Heart left ventricle (tissue), 16 donors: ENCODE measurements at regions not wholly inside any gene's neighbourhood (a gene's known extent, or its start where the extent isn't known, plus 50 kb on each side); places are given as distances from the start of the nearest gene placed in this dataset.

Experiments used
- ATAC-seq, 4 donors: fragments of 200-7000 bp; cut with Tn5 transposase; one replicate each; pipeline ENCODE4 v1.9.1; 2020 to 2022; ENCODE audit warnings: moderate library complexity in 4 of 4, mild to moderate bottlenecking in 3 of 4, moderate number of reproducible peaks in 1 of 4
- DNase-seq, 5 donors: peaks; one replicate each; pipeline ENCODE4 v3.0.0-alpha.2; 2020
- H3K27ac ChIP-seq, 12 donors: fragments of 200-600 bp; sonication (generic) in 4 of 12; one replicate each; pipeline versions ENCODE4 v1.5.0 to v1.8.0; 2016 to 2022; ENCODE audit warnings: mild to moderate bottlenecking in 2 of 12
- H3K27me3 ChIP-seq, 9 donors: fragments of 200-600 bp; sonication (generic) in 2 of 9; one replicate each; pipeline versions ENCODE4 v1.5.1 to v1.8.0; 2016 to 2022; ENCODE audit warnings: mild to moderate bottlenecking in 3 of 9
- H3K36me3 ChIP-seq, 9 donors: fragments of 200-600 bp; sonication (generic) in 2 of 9; one replicate each; pipeline versions ENCODE4 v1.5.0 to v1.8.0; 2018 to 2022; ENCODE audit warnings: mild to moderate bottlenecking in 2 of 9
- H3K4me1 ChIP-seq, 12 donors: fragments of 200-600 bp; sonication (generic) in 4 of 12; one replicate each; pipeline versions ENCODE4 v1.5.0 to v1.8.0; 2016 to 2022; ENCODE audit warnings: mild to moderate bottlenecking in 3 of 12
- H3K4me3 ChIP-seq, 12 donors: fragments of 200-600 bp; sonication (generic) in 4 of 12; one replicate each; pipeline versions ENCODE4 v1.5.0 to v1.8.0; 2017 to 2022; ENCODE audit warnings: mild to moderate bottlenecking in 9 of 12, moderate library complexity in 4 of 12
- H3K9me3 ChIP-seq, 12 donors: fragments of 200-600 bp; sonication (generic) in 4 of 12; one replicate each; pipeline versions ENCODE4 v1.5.0 to v1.8.0; 2016 to 2022; ENCODE audit warnings: mild to moderate bottlenecking in 1 of 12
- CTCF ChIP-seq, 12 donors: fragments of 200-600 bp; sonication (generic) in 4 of 12; IDR thresholded peaks; one replicate each; pipeline versions ENCODE4 v1.5.0 to v1.8.0; 2018 to 2022; ENCODE audit warnings: antibody characterized with exemption in 12 of 12, mild to moderate bottlenecking in 5 of 12
- POLR2A ChIP-seq, 2 donors: fragments of 450-650 bp; IDR thresholded peaks; one replicate each; pipeline ENCODE4 v1.6.1; 2017; ENCODE audit warnings: antibody characterized with exemption in 2 of 2, mild to moderate bottlenecking in 2 of 2, moderate library complexity in 2 of 2
- WGBS, 4 donors: extraction: QIAGEN DNeasy Blood & Tissue Kit in 2 of 4; methylation state at CpG; one replicate each; pipeline versions ENCODE4 v1.1.5 to v1.1.7; 2013 to 2018; 5-methylcytosine and 5-hydroxymethylcytosine counted together
- intact Hi-C, 10 donors: fragments of 100-400 bp; cut with DNase I; formaldehyde crosslinking; loops; one replicate each; pipeline versions ENCODE4 v1.11.1 to v1.14.2; 2022
- donor health status: ischemic (EF 13 %, LVEDD 7.1; RV severe dilation, severe dysfunction).
- donor health status: healthy with polysubstance abuse.
- donor health status: DM: no; HTN: yes; CAD: no.
- donor health status: DM: no; HTN: no; CAD: no.
- donor health status: ischemic (EF 25% LVEDD 6.9; RV normal size, moderate dysfunction).
- donor health status: ischemic (EF 25% LVEDD 5.7; RV mildly dilated, moderate dysfunction).
- donor health status: healthy.
- donor health status: DM: yes; HTN: yes; CAD: no.
- donor health status: ischemic (EF 35%, LVEDD 5.7; RV mildly dilated, moderate dysfunction).
- donor health status: nonischemic (EF 11% LVEDD 7.7; RV severe dilation, severe dysfunction).
- donor health status: DM: yes; HTN: yes; CAD: no.
- donor health status: PGD.
- donor health status: ischemic (EF 29% LVEDD 5.4; RV normal size, mild dysfunction).
- donor health status: nonischemic (EF 23%, LVEDD 6.1; RV moderate dilation, normal function).

GRCh38 chr11:27908621-27909020 lies 199.3 kb downstream of the KIF18A start:
- intact Hi-C loops = no loop called here
- no peak for TF ChIP-seq POLR2A (IDR thresholded peaks at IDR 0.05)
- TF ChIP-seq CTCF (IDR thresholded peaks at IDR 0.05) = no peak

GRCh38 chr11:27907530-27907929 lies 200.4 kb downstream of the KIF18A start:
- H3K36me3 ChIP-seq = no peaks in the 10 kb centered on the region
- DNase-seq (no peak), ATAC-seq (no peak)
- no peak overlapping the region for H3K27ac ChIP-seq
- no peaks in the 10 kb centered on the region for H3K4me1 ChIP-seq
- intact Hi-C loops = no loop called here
- 72 to 86% (median 84%) methylated on average over 2 of the region's 2 CpGs for WGBS, 4 donors
- TF ChIP-seq POLR2A (IDR thresholded peaks at IDR 0.05) (no peak), CTCF (IDR thresholded peaks at IDR 0.05) (no peak)
- H3K9me3 ChIP-seq = peaks cover 0 to 7% (median 0%) of the 10 kb centered on the region in 12 donors
- no peak overlapping the region for H3K4me3 ChIP-seq
- H3K27me3 ChIP-seq = peaks cover 0 to 4% (median 0%) of the 10 kb centered on the region in 9 donors

More at GRCh38 chr11:27908621-27909020, 199.3 kb downstream of the KIF18A start:
- DNase-seq = no peak
- Histone ChIP-seq H3K4me3 (no peak overlapping the region), H3K36me3 (no peaks in the 10 kb centered on the region), H3K4me1 (no peaks in the 10 kb centered on the region), H3K27ac (no peak overlapping the region), H3K9me3 (peaks cover 0 to 7% (median 0%) of the 10 kb centered on the region in 12 donors), H3K27me3 (peaks cover 0 to 4% (median 0%) of the 10 kb centered on the region in 9 donors)
- no peak for ATAC-seq
- 66 to 73% (median 72%) methylated on average over 3 of the region's 3 CpGs for WGBS, 4 donors

GRCh38 chr11:27907091-27907490 lies 200.9 kb downstream of the KIF18A start:
- intact Hi-C loops = no loop called here
- Histone ChIP-seq H3K4me3 (no peak overlapping the region), H3K36me3 (no peaks in the 10 kb centered on the region), H3K4me1 (no peaks in the 10 kb centered on the region), H3K9me3 (peaks cover 0 to 7% (median 0%) of the 10 kb centered on the region in 12 donors), H3K27me3 (peaks cover 0 to 4% (median 0%) of the 10 kb centered on the region in 9 donors), H3K27ac (no peak overlapping the region)
- TF ChIP-seq POLR2A (IDR thresholded peaks at IDR 0.05) (no peak), CTCF (IDR thresholded peaks at IDR 0.05) (no peak)
- DNase-seq (no peak), ATAC-seq (no peak)
- WGBS, 4 donors = 47 to 55% (median 52%) methylated on average over 2 of the region's 2 CpGs

GRCh38 chr11:27904358-27905055 lies 203.4 kb downstream of the KIF18A start:
- Histone ChIP-seq H3K27me3 (peaks cover 0 to 4% (median 0%) of the 10 kb centered on the region in 9 donors), H3K4me3 (no peak overlapping the region), H3K27ac (no peak overlapping the region), H3K36me3 (no peaks in the 10 kb centered on the region), H3K9me3 (peaks cover 0 to 7% (median 0%) of the 10 kb centered on the region in 12 donors), H3K4me1 (no peaks in the 10 kb centered on the region)
- intact Hi-C loops = no loop called here
- TF ChIP-seq POLR2A (IDR thresholded peaks at IDR 0.05) = no peak
- no peak for TF ChIP-seq CTCF (IDR thresholded peaks at IDR 0.05)
- ATAC-seq = no peak
- no peak for DNase-seq
- WGBS, 4 donors = 78 to 83% (median 80%) methylated on average over 3 of the region's 3 CpGs
